Stimulated activated CD8-positive, alpha-beta memory T cell treated with anti-CD3 and anti-CD28 coated beads, Interleukin-12 subunit alpha, Interleukin-12 subunit beta, amount 100 ng/mL, for 1 hour (primary cell): ENCODE measurements at regions not wholly inside any gene's neighbourhood (a gene's known extent, or its start where the extent isn't known, plus 50 kb on each side); places are given as distances from the start of the nearest gene placed in this dataset.

Source experiments
- DNase-seq: peaks from one replicate; pipeline ENCODE4 v3.0.0-alpha.2; 2020; ENCODE audit warnings: low read depth

GRCh38 chr15:95558131-95558530, 772.4 kb upstream of the NR2F2 start:
- DNase-seq: no peak

GRCh38 chr15:95558916-95559315, 771.6 kb upstream of the NR2F2 start:
- DNase-seq: no peak

- no peak for DNase-seq
Measured at GRCh38 chr15:95559875-95560394, 770.6 kb upstream of the NR2F2 start.

GRCh38 chr15:95561463-95561862, 769.0 kb upstream of the NR2F2 start:
- DNase-seq: no peak

- no peak for DNase-seq
Measured at GRCh38 chr15:95563634-95564033, 766.9 kb upstream of the NR2F2 start.

GRCh38 chr15:95565016-95565600, 765.4 kb upstream of the NR2F2 start:
- DNase-seq: no peak

- DNase-seq: no peak
Measured at GRCh38 chr15:95565690-95566089, 764.8 kb upstream of the NR2F2 start.

- DNase-seq: no peak
Measured at GRCh38 chr15:95567686-95568085, 762.8 kb upstream of the NR2F2 start.

GRCh38 chr15:95574053-95574452, 756.4 kb upstream of the NR2F2 start:
- no peak for DNase-seq

- no peak for DNase-seq
Measured at GRCh38 chr15:95577927-95578326, 752.6 kb upstream of the NR2F2 start.

GRCh38 chr15:95580121-95580520, 750.4 kb upstream of the NR2F2 start:
- DNase-seq: no peak

GRCh38 chr15:95581595-95581994, 748.9 kb upstream of the NR2F2 start:
- no peak for DNase-seq

- DNase-seq: no peak
Measured at GRCh38 chr15:95584088-95584487, 746.4 kb upstream of the NR2F2 start.

GRCh38 chr15:95588056-95588455, 742.4 kb upstream of the NR2F2 start:
- no peak for DNase-seq

- DNase-seq: no peak
Measured at GRCh38 chr15:95590533-95591044, 739.9 kb upstream of the NR2F2 start.

GRCh38 chr15:95591270-95591669, 739.2 kb upstream of the NR2F2 start:
- no peak for DNase-seq

- no peak for DNase-seq
Measured at GRCh38 chr15:95591886-95592285, 738.6 kb upstream of the NR2F2 start.

- DNase-seq: no peak
Measured at GRCh38 chr15:95594496-95594895, 736.0 kb upstream of the NR2F2 start.

GRCh38 chr15:95595759-95596158, 734.7 kb upstream of the NR2F2 start:
- no peak for DNase-seq

GRCh38 chr15:95596496-95596895, 734.0 kb upstream of the NR2F2 start:
- no peak for DNase-seq

- no peak for DNase-seq
Measured at GRCh38 chr15:95598251-95598855, 732.1 kb upstream of the NR2F2 start.

GRCh38 chr15:95600367-95600766, 730.1 kb upstream of the NR2F2 start:
- no peak for DNase-seq

- DNase-seq: no peak
Measured at GRCh38 chr15:95600884-95601283, 729.6 kb upstream of the NR2F2 start.

- no peak for DNase-seq
Measured at GRCh38 chr15:95601525-95601924, 729.0 kb upstream of the NR2F2 start.
